NCI-H2107 treated with DMSO at 0.1 percent for 48 hours (cell line): ENCODE measurements at regions not wholly inside any gene's neighbourhood (a gene's known extent, or its start where the extent isn't known, plus 50 kb on each side); places are given as distances from the start of the nearest gene placed in this dataset.

Experiments
- DNase-seq: peaks from one replicate; lab custom pipeline; 2025; ENCODE audit not compliant: unreplicated experiment; lab: John Stamatoyannopoulos, UW

GRCh38 chr21:43333298-43334062 is 93.5 kb downstream of the SIK1 start:
- DNase-seq, result no peak

GRCh38 chr21:43332861-43333297 is 94.1 kb downstream of the SIK1 start:
- no peak for DNase-seq

GRCh38 chr21:43331962-43332828 is 94.7 kb downstream of the SIK1 start:
- no peak for DNase-seq

GRCh38 chr21:43331111-43331961 is 95.6 kb downstream of the SIK1 start:
- DNase-seq, result no peak

- no peak for DNase-seq
Measured at GRCh38 chr21:43330306-43330881, 96.5 kb downstream of the SIK1 start.

- no peak for DNase-seq
Measured at GRCh38 chr21:43329711-43330269, 97.1 kb downstream of the SIK1 start.

GRCh38 chr21:43328958-43329691 is 97.8 kb downstream of the SIK1 start:
- no peak for DNase-seq

GRCh38 chr21:43328185-43328957 is 98.6 kb downstream of the SIK1 start:
- no peak for DNase-seq

GRCh38 chr21:43325968-43326715 is 100.8 kb downstream of the SIK1 start:
- no peak for DNase-seq

- no peak for DNase-seq
Measured at GRCh38 chr21:43325036-43325435, 101.9 kb downstream of the SIK1 start.

- no peak for DNase-seq
Measured at GRCh38 chr21:43324596-43324995, 102.3 kb downstream of the SIK1 start.

GRCh38 chr21:43323244-43324005 is 103.5 kb downstream of the SIK1 start:
- DNase-seq, result no peak

GRCh38 chr21:43322805-43323204 is 104.1 kb downstream of the SIK1 start:
- DNase-seq, result no peak

- DNase-seq, result no peak
Measured at GRCh38 chr21:43322311-43322710, 104.6 kb downstream of the SIK1 start.

- DNase-seq, result no peak
Measured at GRCh38 chr21:43321611-43322010, 105.3 kb downstream of the SIK1 start.

GRCh38 chr21:43321111-43321510 is 105.8 kb downstream of the SIK1 start:
- DNase-seq, result no peak

GRCh38 chr21:43320526-43320925 is 106.4 kb downstream of the SIK1 start:
- DNase-seq, result no peak
